K562 (cell line): ENCODE measurements at regions not wholly inside any gene's neighbourhood (a gene's known extent, or its start where the extent isn't known, plus 50 kb on each side); places are given as distances from the start of the nearest gene placed in this dataset.

Source experiments
- ATAC-seq: fragments of 200-7000 bp; cut with Tn5 transposase; 3 replicates; pipeline ENCODE4 v1.9.1; 2020; ENCODE audit warnings: moderate library complexity
- BruUV-seq: library from RNA; stranded (reverse); fragments of 400-500 nt; replicated peaks from 2 replicates; lab custom pipeline; 2021; lab: Mats Ljungman, UMichigan
- CTCF ChIA-PET: fragments of 300-600 bp; formaldehyde crosslinking; extraction: SDS; loops from one replicate; lab custom pipeline; 2021; ENCODE audit warnings: low intra/inter-chr PET ratio; lab: Yijun Ruan, JAX
- POLR2A ChIA-PET: fragments of 300-600, 350-650 bp; sonication (Branson Sonifier 250); formaldehyde crosslinking; extraction: SDS; loops from one replicate; lab custom pipeline; 2021; ENCODE audit warnings: antibody characterized with exemption, inconsistent platforms; lab: Yijun Ruan, JAX
- DNase-seq, 4 experiments: peaks; one replicate each; pipeline versions ENCODE4 v3.0.0 to v3.0.0-alpha.2; 2011 to 2018; ENCODE audit warnings: low spot score in 3 of 4, mixed read lengths in 3 of 4; ENCODE audit errors: extremely low read depth in 1 of 4
- FAIRE-seq: peaks from 2 replicates; lab custom pipeline; 2011; peaks lifted over from hg19 to GRCh38; lab: Jason Lieb, UNC
- H2AFZ ChIP-seq: 2 replicates; pipeline ENCODE4 v1.6.0; 2011; ENCODE audit warnings: low read depth, low read length, control low read depth, inconsistent platforms
- H3K27ac ChIP-seq: fragments of 200-600 bp; 3 replicates; pipeline ENCODE4 v1.8.0; 2011; ENCODE audit warnings: low read depth, mild to moderate bottlenecking, control low read depth, inconsistent platforms, low read length, moderate library complexity, mixed read lengths; ENCODE audit errors: extremely low read depth
- H3K27me3 ChIP-seq, 2 experiments: fragments of 300-600 bp in 1 of 2; 2 replicates in 1 of 2; 3 replicates in 1 of 2; pipeline versions ENCODE4 v1.6.0 to v1.8.0; 2011; ENCODE audit warnings: inconsistent platforms in 2 of 2, low read length in 2 of 2, mild to moderate bottlenecking in 1 of 2, mixed read lengths in 1 of 2, moderate library complexity in 1 of 2; ENCODE audit not compliant: control insufficient read depth in 2 of 2, insufficient read depth in 2 of 2
- H3K36me3 ChIP-seq: fragments of 300-600 bp; 3 replicates; pipeline ENCODE4 v1.8.0; 2011; ENCODE audit warnings: mild to moderate bottlenecking, low read length, inconsistent platforms; ENCODE audit not compliant: control insufficient read depth, insufficient read depth
- H3K4me1 ChIP-seq, 2 experiments: fragments of 200-600 bp in 1 of 2; replicated peaks in 1 of 2; 2 replicates in 1 of 2; 3 replicates in 1 of 2; pipeline versions ENCODE4 v1.5.1 to v1.8.0; 2011; ENCODE audit warnings: inconsistent platforms in 2 of 2, low read length in 2 of 2, mild to moderate bottlenecking in 1 of 2, mixed read lengths in 1 of 2, moderate library complexity in 1 of 2; ENCODE audit not compliant: control insufficient read depth in 2 of 2, insufficient read depth in 2 of 2
- H3K4me2 ChIP-seq: 2 replicates; pipeline ENCODE4 v1.6.1; 2011; ENCODE audit warnings: low read length, control low read depth, inconsistent platforms, mixed read lengths; ENCODE audit not compliant: insufficient read depth
- H3K4me3 ChIP-seq: fragments of 200-600 bp; sonication (generic), shearing (Covaris generic); 2 replicates; pipeline ENCODE4 v1.5.1; 2016; ENCODE audit warnings: control low read depth, inconsistent platforms
- H3K79me2 ChIP-seq: fragments of 200-600 bp; 3 replicates; pipeline ENCODE4 v1.8.0; 2011; ENCODE audit warnings: low read length, inconsistent platforms; ENCODE audit not compliant: control insufficient read depth, insufficient read depth
- H3K9ac ChIP-seq, 2 experiments: 2 replicates each; pipeline versions ENCODE4 v1.6.0 to v1.6.1; 2011; ENCODE audit warnings: low read depth in 2 of 2, low read length in 2 of 2, control low read depth in 1 of 2, inconsistent platforms in 1 of 2, mild to moderate bottlenecking in 1 of 2, mixed read lengths in 1 of 2; ENCODE audit not compliant: insufficient read depth in 1 of 2
- H3K9me1 ChIP-seq: one replicate; pipeline ENCODE4 v1.6.0; 2011; ENCODE audit warnings: inconsistent platforms, mild to moderate bottlenecking, low read length, moderate library complexity; ENCODE audit not compliant: control insufficient read depth, insufficient read depth
- H3K9me3 ChIP-seq: replicated peaks from 2 replicates; pipeline ENCODE4 v1.5.1; 2011; ENCODE audit warnings: low read depth, low read length, inconsistent platforms; ENCODE audit not compliant: control insufficient read depth, insufficient read depth
- H4K20me1 ChIP-seq: replicated peaks from 2 replicates; pipeline ENCODE4 v1.6.1; 2011; ENCODE audit warnings: low read length, inconsistent platforms, mixed read lengths; ENCODE audit not compliant: control insufficient read depth, insufficient read depth
- ATF6 ChIP-seq: sonication (generic); formaldehyde crosslinking; IDR thresholded peaks from 2 replicates; pipeline ENCODE4 v1.4.0; 2020; ENCODE audit warnings: mild to moderate bottlenecking, missing genetic modification reagents
- CREM ChIP-seq: IDR thresholded peaks from 2 replicates; pipeline ENCODE4 v1.6.1; 2014; ENCODE audit warnings: antibody characterized with exemption, low read depth
- CSDE1 ChIP-seq, 2 experiments: fragments of 450-650 bp; IDR thresholded peaks; 2 replicates each; pipeline ENCODE4 v1.6.1; 2016; ENCODE audit warnings: mild to moderate bottlenecking in 1 of 2
- FOXK2 ChIP-seq, 2 experiments: fragments of 450-650 bp; IDR thresholded peaks in 1 of 2; conservative IDR thresholded peaks in 1 of 2; 2 replicates each; pipeline ENCODE4 v1.6.1; 2016; ENCODE audit warnings: low read depth in 2 of 2, mild to moderate bottlenecking in 1 of 2
- IRF9 ChIP-seq: fragments of 450-650 bp; IDR thresholded peaks from 2 replicates; pipeline ENCODE4 v1.6.1; 2016; ENCODE audit warnings: missing biosample characterization, missing genetic modification characterization
- MITF ChIP-seq: IDR thresholded peaks from 2 replicates; pipeline ENCODE4 v1.6.1; 2014; ENCODE audit warnings: antibody characterized with exemption
- MYBL2 ChIP-seq, 2 experiments: fragments of 450-650 bp in 1 of 2; sonication (generic) in 1 of 2; formaldehyde crosslinking in 1 of 2; IDR thresholded peaks; 2 replicates each; pipeline versions ENCODE4 v1.6.1 to v1.8.1; 2017 to 2022; ENCODE audit warnings: borderline replicate concordance in 1 of 2, inconsistent platforms in 1 of 2, low read depth in 1 of 2, mild to moderate bottlenecking in 1 of 2, missing genetic modification reagents in 1 of 2, moderate library complexity in 1 of 2
- PYGO2 ChIP-seq: fragments of 450-650 bp; IDR thresholded peaks from 2 replicates; pipeline ENCODE4 v1.6.1; 2016; ENCODE audit warnings: mild to moderate bottlenecking, missing genetic modification characterization, moderate library complexity, missing compliant biosample characterization
- SIN3A ChIP-seq, 2 experiments: fragments of 150-350 bp in 1 of 2; IDR thresholded peaks; 2 replicates each; pipeline ENCODE4 v1.6.1; 2011 to 2016; ENCODE audit warnings: borderline replicate concordance in 2 of 2, low read depth in 2 of 2, low read length in 2 of 2, mild to moderate bottlenecking in 2 of 2, moderate library complexity in 2 of 2; ENCODE audit not compliant: control insufficient read depth in 1 of 2
- SPI1 ChIP-seq: IDR thresholded peaks from 2 replicates; pipeline ENCODE4 v1.6.1; 2011; ENCODE audit warnings: low read depth, low read length, control low read depth, borderline replicate concordance
- SRF ChIP-seq, 2 experiments: fragments of 250-450, 450-650 bp in 1 of 2; sonication (Bioruptor Pico) in 1 of 2; sonication (generic) in 1 of 2; formaldehyde crosslinking; IDR thresholded peaks; 2 replicates each; pipeline versions ENCODE4 v1.5.0 to v1.5.1; 2020 to 2022; ENCODE audit warnings: mild to moderate bottlenecking in 1 of 2, missing genetic modification reagents in 1 of 2
- U2AF1 ChIP-seq: fragments of 200-400 bp; formaldehyde crosslinking; optimal IDR thresholded peaks from 2 replicates; pipeline ENCODE3; 2017; ENCODE audit warnings: mild to moderate bottlenecking, low read depth, low read length, moderate library complexity
- ZNF124 ChIP-seq: sonication (generic); formaldehyde crosslinking; IDR thresholded peaks from 2 replicates; pipeline ENCODE4 v1.8.1; 2022; ENCODE audit warnings: missing genetic modification reagents
- ZNF431 ChIP-seq: sonication (generic); formaldehyde crosslinking; IDR thresholded peaks from 2 replicates; pipeline ENCODE4 v1.8.0; 2022; ENCODE audit warnings: mild to moderate bottlenecking, missing genetic modification reagents
- ZNF639 ChIP-seq, 2 experiments: fragments of 200-800 bp in 1 of 2; sonication (Bioruptor generic) in 1 of 2; sonication (generic) in 1 of 2; formaldehyde crosslinking in 1 of 2; IDR thresholded peaks in 1 of 2; conservative IDR thresholded peaks in 1 of 2; 2 replicates each; pipeline versions ENCODE4 v1.5.0 to v1.6.1; 2016 to 2020; ENCODE audit warnings: missing compliant biosample characterization in 1 of 2, missing genetic modification characterization in 1 of 2, missing genetic modification reagents in 1 of 2
- WGBS: fragments of 100-300 bp; shearing (Covaris generic); methylation state at CpG from one replicate; pipeline ENCODE4 v1.1.6; 2016; ENCODE audit warnings: low coverage, mixed read lengths; ENCODE audit not compliant: insufficient coverage; ENCODE audit errors: missing lambda C conversion rate; 5-methylcytosine and 5-hydroxymethylcytosine counted together
- in situ Hi-C: fragments of 300-500 bp; cut with MboI; formaldehyde crosslinking; loops from 4 replicates; pipeline ENCODE4 v1.15.0; 2018; ENCODE audit warnings: inconsistent platforms, mixed read lengths
- intact Hi-C: fragments of 100-400 bp; cut with micrococcal nuclease; formaldehyde crosslinking; loops from 2 replicates; pipeline ENCODE4 v1.14.2; 2022

GRCh38 chr2:148592791-148593190 lies 51.8 kb upstream of the EPC2 start (continued):
- TF ChIP-seq SPI1 (no peak), ZNF431 (CRISPR knock-in tag) (no peak), ZNF124 (CRISPR knock-in tag) (no peak), IRF9 (tag) (no peak), SIN3A (IDR thresholded peaks at IDR 0.05; ENCODE audit: borderline replicate concordance in 2 of 2, control insufficient read depth in 1 of 2, low read depth in 2 of 2, low read length in 2 of 2) (no peak), CSDE1 (IDR thresholded peaks at IDR 0.05) (no peak), ATF6 (CRISPR knock-in tag) (no peak)

- no TSS peak for BruUV-seq
- CTCF ChIA-PET: no interaction called here
- ATAC-seq (no peak), DNase-seq (no peak), FAIRE-seq (no peak)
- Histone ChIP-seq H3K9me3 (no peaks in the 10 kb centered on the region), H3K4me1 (no peaks in the 10 kb centered on the region), H3K27me3 (peaks cover 20 to 31% of the 10 kb centered on the region in 2 experiments; a peak in 4 of 5 replicates), H2AFZ (no peak overlapping the region), H3K4me3 (no peak overlapping the region), H3K4me2 (no peak overlapping the region), H3K79me2 (no peaks in the 10 kb centered on the region), H3K27ac (no peak overlapping the region), H3K36me3 (no peaks in the 10 kb centered on the region), H3K9ac (no peak overlapping the region), H4K20me1 (no peaks in the 10 kb centered on the region), H3K9me1 (no peaks in the 10 kb centered on the region)
- intact Hi-C loops (no loop called here), in situ Hi-C loops (no loop called here)
- POLR2A ChIA-PET: interaction anchor here (0.6 kb wide), 1 partner anchor 8 kb away, joined by 3 read pairs; no protein-coding TSS in a partner anchor
- WGBS: 4% methylated on average over 4 of the region's 4 CpGs
- TF ChIP-seq PYGO2 (tag) (no peak), CREM (no peak), FOXK2 (conservative IDR thresholded peaks at IDR 0.05 in 1 of 2, IDR thresholded peaks at IDR 0.05 in 1 of 2; ENCODE audit: low read depth in 2 of 2) (no peak), ZNF639 (CRISPR knock-in tag; conservative IDR thresholded peaks at IDR 0.05 in 1 of 2, IDR thresholded peaks at IDR 0.05 in 1 of 2) (no peak), U2AF1 (no peak), MYBL2 (IDR thresholded peaks at IDR 0.05; ENCODE audit: low read depth) (no peak), MYBL2 (CRISPR knock-in tag; IDR thresholded peaks at IDR 0.05; ENCODE audit: borderline replicate concordance) (no peak), SRF (CRISPR knock-in tag; IDR thresholded peaks at IDR 0.05) (no peak), MITF (no peak)
These were observed 51.1 kb upstream of the EPC2 start for GRCh38 chr2:148593421-148593820.
